GM12878 (cell line): ENCODE measurements at regions not wholly inside any gene's neighbourhood (a gene's known extent, or its start where the extent isn't known, plus 50 kb on each side); places are given as distances from the start of the nearest gene placed in this dataset.

Experiments
- MTA3 ChIP-seq: IDR thresholded peaks from 2 replicates; pipeline ENCODE4 v1.6.1; 2012; ENCODE audit warnings: low read length, inconsistent platforms, borderline replicate concordance
- NR2C1 ChIP-seq: fragments of 450-650 bp; IDR thresholded peaks from 2 replicates; pipeline ENCODE4 v1.6.1; 2017; ENCODE audit warnings: antibody characterized with exemption, mild to moderate bottlenecking, moderate library complexity
- SRF ChIP-seq, 2 experiments: IDR thresholded peaks; 2 replicates each; pipeline ENCODE4 v1.6.1; 2011; ENCODE audit warnings: low read depth in 2 of 2, low read length in 2 of 2, mild to moderate bottlenecking in 1 of 2, moderate library complexity in 1 of 2
- TARDBP ChIP-seq: IDR thresholded peaks from 2 replicates; pipeline ENCODE4 v1.6.1; 2016; ENCODE audit warnings: borderline replicate concordance
- TCF12 ChIP-seq: IDR thresholded peaks from 2 replicates; pipeline ENCODE4 v1.6.1; 2011; ENCODE audit warnings: low read depth, mild to moderate bottlenecking, low read length
- TF ChIP-seq, protein P1 (sequence below): fragments of 450-650 bp; IDR thresholded peaks from 2 replicates; pipeline ENCODE4 v1.6.1; 2017; ENCODE audit warnings: mild to moderate bottlenecking, moderate library complexity
- TF ChIP-seq, protein P2 (sequence below): IDR thresholded peaks from 2 replicates; pipeline ENCODE4 v1.6.1; 2012; ENCODE audit warnings: mild to moderate bottlenecking, low read depth, low read length

DNA sequence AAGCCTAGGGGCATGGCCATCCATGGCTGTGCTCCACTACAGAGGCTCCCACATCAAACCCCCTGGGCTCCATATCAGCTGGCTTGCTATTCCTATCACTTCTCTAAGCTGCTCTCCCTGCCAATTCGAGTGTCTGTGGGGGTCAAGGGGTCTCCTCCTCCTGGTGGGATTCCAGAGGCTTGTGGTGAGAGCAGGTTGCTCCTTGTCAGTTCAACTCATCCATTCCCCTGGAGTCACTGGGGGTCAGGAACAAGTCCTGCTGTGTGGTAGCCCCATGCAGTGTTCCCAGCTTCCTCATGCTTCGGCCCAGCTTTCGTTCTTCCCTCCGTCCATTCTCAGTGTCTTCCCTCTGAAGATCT, 86.6 kb upstream of the UNC5B start (continued):
- TF ChIP-seq, protein P1, sequence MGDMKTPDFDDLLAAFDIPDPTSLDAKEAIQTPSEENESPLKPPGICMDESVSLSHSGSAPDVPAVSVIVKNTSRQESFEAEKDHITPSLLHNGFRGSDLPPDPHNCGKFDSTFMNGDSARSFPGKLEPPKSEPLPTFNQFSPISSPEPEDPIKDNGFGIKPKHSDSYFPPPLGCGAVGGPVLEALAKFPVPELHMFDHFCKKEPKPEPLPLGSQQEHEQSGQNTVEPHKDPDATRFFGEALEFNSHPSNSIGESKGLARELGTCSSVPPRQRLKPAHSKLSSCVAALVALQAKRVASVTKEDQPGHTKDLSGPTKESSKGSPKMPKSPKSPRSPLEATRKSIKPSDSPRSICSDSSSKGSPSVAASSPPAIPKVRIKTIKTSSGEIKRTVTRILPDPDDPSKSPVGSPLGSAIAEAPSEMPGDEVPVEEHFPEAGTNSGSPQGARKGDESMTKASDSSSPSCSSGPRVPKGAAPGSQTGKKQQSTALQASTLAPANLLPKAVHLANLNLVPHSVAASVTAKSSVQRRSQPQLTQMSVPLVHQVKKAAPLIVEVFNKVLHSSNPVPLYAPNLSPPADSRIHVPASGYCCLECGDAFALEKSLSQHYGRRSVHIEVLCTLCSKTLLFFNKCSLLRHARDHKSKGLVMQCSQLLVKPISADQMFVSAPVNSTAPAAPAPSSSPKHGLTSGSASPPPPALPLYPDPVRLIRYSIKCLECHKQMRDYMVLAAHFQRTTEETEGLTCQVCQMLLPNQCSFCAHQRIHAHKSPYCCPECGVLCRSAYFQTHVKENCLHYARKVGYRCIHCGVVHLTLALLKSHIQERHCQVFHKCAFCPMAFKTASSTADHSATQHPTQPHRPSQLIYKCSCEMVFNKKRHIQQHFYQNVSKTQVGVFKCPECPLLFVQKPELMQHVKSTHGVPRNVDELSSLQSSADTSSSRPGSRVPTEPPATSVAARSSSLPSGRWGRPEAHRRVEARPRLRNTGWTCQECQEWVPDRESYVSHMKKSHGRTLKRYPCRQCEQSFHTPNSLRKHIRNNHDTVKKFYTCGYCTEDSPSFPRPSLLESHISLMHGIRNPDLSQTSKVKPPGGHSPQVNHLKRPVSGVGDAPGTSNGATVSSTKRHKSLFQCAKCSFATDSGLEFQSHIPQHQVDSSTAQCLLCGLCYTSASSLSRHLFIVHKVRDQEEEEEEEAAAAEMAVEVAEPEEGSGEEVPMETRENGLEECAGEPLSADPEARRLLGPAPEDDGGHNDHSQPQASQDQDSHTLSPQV: no peak
- no peak for TF ChIP-seq TARDBP
- no peak for TF ChIP-seq TCF12
- TF ChIP-seq, protein P2, sequence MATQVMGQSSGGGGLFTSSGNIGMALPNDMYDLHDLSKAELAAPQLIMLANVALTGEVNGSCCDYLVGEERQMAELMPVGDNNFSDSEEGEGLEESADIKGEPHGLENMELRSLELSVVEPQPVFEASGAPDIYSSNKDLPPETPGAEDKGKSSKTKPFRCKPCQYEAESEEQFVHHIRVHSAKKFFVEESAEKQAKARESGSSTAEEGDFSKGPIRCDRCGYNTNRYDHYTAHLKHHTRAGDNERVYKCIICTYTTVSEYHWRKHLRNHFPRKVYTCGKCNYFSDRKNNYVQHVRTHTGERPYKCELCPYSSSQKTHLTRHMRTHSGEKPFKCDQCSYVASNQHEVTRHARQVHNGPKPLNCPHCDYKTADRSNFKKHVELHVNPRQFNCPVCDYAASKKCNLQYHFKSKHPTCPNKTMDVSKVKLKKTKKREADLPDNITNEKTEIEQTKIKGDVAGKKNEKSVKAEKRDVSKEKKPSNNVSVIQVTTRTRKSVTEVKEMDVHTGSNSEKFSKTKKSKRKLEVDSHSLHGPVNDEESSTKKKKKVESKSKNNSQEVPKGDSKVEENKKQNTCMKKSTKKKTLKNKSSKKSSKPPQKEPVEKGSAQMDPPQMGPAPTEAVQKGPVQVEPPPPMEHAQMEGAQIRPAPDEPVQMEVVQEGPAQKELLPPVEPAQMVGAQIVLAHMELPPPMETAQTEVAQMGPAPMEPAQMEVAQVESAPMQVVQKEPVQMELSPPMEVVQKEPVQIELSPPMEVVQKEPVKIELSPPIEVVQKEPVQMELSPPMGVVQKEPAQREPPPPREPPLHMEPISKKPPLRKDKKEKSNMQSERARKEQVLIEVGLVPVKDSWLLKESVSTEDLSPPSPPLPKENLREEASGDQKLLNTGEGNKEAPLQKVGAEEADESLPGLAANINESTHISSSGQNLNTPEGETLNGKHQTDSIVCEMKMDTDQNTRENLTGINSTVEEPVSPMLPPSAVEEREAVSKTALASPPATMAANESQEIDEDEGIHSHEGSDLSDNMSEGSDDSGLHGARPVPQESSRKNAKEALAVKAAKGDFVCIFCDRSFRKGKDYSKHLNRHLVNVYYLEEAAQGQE: no peak
- TF ChIP-seq NR2C1: no peak
- no peak for TF ChIP-seq MTA3
- TF ChIP-seq SRF (IDR thresholded peaks at IDR 0.05; ENCODE audit: low read depth in 2 of 2, low read length in 2 of 2): no peak
